ENCODE measurements at regions not wholly inside any gene's neighbourhood (a gene's known extent, or its start where the extent isn't known, plus 50 kb on each side); places are given as distances from the start of the nearest gene placed in this dataset.

DNA sequence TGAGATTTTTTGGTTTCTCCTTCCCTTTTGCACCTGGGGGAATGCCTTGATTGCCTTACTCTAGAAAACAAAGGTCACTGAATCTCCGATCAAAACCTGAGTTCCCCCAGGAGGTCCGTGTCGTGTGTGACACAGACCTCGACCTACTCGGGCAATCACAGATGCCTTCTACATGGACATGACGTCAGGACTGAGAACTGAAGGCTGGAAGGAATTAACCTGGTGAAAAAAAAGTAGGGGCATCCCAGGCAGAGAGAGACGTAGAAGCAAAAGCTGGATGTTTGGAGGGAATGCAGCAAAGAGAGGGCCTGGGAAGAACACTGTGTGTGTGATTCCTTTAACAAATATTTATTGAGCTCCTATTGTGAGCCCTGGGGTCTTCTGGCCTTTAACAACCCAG is 178.0 kb downstream of the PRDM2 start:
- in situ Hi-C loops (cut with HindIII; ENCODE audit: low sequenced_read_pairs), result no loop called here
- no peak for DNase-seq (ENCODE audit: low spot score)

DNA sequence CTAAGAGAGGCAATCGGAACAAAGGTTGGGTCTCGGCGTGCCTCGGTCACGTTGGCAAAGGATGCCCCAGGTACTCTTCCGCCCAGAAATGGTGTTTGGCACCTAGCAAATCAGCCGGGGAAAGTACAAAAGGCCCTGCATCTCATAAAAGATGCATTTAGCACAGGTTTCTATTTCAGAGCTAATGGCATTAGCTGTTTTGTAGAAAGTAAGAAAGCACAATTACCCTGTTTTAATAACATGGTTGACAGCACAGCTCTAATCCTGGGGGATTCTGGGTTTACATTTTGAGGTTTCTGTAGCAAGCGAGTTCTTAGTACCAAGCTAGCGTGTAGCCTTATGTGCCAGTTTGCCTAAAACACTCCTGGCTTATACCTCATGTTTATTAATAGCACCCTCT is 178.5 kb downstream of the PRDM2 start:
- in situ Hi-C loops (cut with HindIII; ENCODE audit: low sequenced_read_pairs), result no loop called here
- DNase-seq (ENCODE audit: low spot score), result no peak

DNA sequence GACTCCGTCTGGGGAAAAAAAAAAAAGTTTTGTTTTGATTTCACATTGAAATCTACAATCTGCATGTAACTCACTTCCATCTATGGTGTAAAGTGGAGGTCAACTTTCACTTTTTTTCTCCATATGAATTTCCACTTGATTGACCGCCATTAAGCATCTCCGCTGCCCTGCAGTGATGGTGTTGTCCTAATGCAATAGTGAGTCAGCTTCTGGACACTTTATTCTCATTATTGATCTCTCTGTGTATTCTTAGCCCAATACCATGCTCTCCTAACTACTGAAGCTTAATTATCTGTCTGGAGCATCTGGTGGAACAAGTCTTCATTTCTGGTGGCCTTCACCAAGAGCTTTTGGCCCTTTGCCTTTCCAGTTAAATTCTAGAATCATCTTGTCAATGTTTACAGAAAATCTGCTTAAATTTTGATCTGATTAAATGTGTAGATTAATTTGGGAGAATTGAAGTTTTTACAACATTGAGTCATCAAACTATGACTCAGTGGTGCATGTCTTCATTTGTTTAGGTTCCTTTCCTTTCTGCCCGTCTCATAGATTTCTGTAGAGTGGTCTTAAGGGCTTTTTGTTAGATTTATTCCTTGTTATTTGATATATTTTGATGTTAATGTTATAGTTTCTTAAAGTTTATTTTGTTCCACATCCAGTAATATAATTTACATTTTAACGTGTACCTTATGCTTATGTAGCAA is 181.5 kb downstream of the PRDM2 start:
- no peak for DNase-seq (ENCODE audit: low spot score)
- in situ Hi-C loops (cut with HindIII; ENCODE audit: low sequenced_read_pairs), result no loop called here

DNA sequence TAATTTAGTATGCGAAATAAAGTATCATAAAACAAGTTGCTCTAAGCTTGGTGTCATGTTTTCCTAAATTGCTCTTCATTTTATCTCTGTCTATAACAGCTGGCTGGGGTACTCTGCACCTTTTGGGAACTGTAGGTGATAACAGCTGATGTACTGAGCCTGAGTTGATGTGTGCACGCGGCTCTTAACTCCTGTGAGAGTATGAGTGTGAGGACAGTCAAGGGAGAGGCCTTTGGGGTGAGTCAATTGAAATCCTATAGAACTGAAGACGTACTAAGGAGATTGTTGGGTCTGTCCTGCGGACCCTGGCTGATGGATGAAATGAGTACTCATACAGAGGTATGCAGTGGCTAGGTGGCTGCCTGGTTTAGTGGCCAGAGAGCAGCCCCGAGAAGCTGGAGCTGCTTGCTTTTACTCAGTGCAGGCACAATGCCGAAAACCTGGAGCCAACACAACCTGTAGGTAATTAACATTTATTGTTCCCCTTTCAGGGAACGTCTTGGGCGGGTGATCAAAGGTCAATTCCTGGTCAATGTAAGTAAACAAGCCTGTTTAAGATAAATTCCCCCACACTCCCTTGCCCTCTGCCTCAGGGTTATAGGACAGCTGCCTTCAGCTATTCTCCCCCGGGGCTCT is 188.5 kb downstream of the PRDM2 start:
- in situ Hi-C loops (cut with HindIII; ENCODE audit: low sequenced_read_pairs), result no loop called here
- DNase-seq (ENCODE audit: low spot score), result no peak

DNA sequence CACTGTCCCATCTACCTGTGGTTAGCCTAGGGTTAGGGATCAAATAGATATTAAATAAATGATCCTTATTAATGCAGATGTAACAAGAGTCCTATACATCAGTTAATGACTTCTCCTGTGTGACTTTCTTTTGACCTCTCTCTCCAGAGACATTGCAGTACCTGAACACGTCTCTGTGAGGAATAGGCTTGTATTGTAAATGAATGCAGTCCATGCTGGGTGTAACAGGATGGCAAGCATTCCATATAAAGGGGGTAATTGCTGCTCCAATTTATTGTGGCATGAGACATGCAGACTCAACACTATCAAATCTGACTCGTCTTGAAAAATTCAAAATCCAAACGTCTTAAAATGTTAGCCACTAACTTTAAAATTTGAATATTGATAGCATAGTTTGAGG is 189.5 kb downstream of the PRDM2 start:
- in situ Hi-C loops (cut with HindIII; ENCODE audit: low sequenced_read_pairs), result no loop called here
- DNase-seq (ENCODE audit: low spot score), result no peak

DNA sequence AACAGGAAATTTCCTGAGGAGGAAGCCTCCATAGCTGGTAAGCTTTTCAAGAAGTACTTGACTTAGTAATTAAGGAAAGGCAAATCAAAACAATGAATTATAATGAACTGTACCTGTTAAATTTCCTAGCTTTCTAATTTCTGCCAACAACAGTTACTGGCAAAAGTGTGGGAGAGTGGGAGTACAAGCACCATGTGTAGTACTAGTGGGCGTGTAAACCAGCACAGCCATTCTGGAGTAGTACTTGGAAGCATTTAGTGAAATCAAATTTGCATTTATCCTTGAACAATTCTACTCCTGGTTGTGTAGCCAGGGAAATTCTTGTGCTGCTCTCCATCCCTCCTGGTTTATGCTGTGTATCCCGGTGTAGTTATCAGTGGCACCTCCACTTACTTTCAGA is 190.8 kb downstream of the PRDM2 start:
- in situ Hi-C loops (cut with HindIII; ENCODE audit: low sequenced_read_pairs), result no loop called here
- no peak for DNase-seq (ENCODE audit: low spot score)

DNA sequence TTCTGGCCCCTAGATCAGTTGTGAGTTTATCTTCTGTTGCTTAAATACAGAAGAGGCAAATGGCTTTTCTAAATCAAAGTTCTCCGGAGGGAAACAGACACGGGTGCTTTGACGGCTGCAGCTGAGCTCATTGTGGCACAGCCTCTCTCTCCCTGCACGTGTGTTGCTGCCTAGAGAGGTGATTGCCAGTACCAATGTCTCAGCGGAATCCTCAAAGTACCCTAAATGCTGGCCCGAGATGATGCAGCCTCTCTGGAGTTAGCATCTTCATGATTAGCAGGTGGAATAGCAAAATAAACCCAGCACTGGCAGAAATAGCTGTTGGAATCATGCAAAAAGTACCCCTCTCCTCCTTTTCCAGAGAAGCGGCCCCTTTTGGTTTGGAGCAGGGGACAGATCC is 192.2 kb downstream of the PRDM2 start:
- peak; percentile 27 for DNase-seq (ENCODE audit: low spot score)
- in situ Hi-C loops (cut with HindIII; ENCODE audit: low sequenced_read_pairs), result no loop called here

DNA sequence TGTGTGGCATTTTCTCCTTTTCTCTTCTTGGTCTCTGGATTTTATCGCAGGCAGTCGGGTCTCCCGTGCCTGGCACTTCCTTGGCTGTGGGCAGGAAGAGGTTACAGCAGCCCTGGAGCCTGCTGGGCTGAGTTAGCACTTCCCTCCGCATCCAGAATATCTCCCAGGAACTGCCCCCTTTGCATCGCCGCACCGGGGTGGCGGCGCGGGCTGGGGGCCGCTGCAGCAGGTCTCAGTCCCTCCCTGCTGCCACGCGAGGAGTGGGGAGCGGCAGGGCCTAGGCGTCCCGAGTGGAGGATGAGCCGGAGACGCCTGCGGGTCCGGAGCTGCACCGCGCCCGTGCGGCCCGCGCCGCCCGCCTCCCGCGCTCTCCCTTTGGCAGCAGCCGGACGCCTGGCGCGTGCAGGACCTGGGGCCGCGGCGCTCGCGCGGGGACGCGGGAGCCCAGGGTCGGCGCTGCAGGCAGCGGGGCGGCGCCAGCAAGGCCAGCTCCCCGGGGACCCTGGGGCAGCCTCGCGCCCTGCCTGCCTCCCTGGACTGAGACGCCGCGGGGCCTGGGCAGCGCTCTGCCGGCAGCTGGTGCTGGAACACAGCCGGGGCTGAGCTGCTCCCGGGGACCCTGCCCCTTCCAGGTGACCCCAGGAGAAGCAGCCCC is 192.8 kb downstream of the PRDM2 start:
- in situ Hi-C loops (cut with HindIII; ENCODE audit: low sequenced_read_pairs), result no loop called here
- DNase-seq (ENCODE audit: low spot score), result peak; percentile 22

DNA sequence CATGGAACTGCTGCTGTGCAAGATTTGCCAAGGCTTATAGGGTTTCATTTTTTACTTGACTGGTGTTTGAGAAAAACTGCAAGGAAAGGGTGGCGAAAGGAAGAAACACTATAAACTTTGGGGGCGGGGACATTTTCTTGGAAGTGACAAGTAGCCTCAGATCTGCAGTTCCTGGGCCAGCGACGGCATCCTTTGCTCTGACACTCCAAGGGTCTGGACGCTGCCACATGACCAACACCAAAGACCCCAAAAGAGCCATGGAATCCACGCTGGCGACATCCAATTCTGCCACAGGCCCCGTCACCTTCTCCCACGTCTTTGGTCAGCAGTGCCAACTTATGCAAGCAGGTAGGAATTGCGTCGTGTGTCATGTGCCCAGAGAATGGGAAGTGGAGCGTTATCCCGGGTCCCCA is 193.4 kb downstream of the PRDM2 start:
- DNase-seq (ENCODE audit: low spot score), result no peak
- in situ Hi-C loops (cut with HindIII; ENCODE audit: low sequenced_read_pairs), result no loop called here

DNA sequence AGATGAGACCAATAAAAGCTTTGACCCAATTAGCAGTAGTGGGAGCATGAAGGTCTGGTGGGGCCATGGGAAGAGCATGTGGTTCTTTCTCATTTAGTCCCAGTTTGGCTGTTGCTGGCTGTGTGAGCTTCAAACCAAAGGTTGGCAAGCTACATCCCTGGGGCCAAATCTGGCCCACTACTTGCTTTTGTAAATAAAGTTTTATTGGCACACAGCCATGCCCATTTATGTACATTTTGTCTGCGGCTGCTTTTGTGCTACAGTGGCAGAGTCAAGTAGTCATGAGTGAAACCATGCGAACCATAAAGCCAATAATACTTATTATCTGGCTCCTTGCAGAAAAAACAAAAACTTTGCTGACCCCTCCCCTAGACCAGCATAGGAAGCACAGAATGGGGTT is 196.9 kb downstream of the PRDM2 start:
- in situ Hi-C loops (cut with HindIII; ENCODE audit: low sequenced_read_pairs), result no loop called here
- no peak for DNase-seq (ENCODE audit: low spot score)

DNA sequence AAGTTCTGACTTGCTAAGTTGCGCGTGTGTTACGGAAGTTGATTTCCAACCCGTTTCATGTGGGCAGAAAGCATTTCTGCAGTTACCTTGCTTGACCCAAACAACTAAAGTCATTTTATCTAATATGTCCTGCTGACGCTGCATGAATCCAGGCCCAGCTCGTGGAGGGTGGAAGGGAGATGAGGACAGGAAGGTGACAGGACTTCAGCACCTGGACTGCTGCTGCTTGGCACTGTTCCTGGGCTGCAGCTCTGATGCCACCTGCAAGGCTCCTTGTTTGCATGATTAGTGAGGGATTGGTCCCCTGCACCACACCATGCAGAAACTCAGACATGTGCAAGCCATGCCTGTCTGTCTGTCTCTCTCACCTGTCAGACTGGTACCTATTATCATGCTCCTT is 198.4 kb downstream of the PRDM2 start:
- in situ Hi-C loops (cut with HindIII; ENCODE audit: low sequenced_read_pairs), result no loop called here
- DNase-seq (ENCODE audit: low spot score), result no peak

DNA sequence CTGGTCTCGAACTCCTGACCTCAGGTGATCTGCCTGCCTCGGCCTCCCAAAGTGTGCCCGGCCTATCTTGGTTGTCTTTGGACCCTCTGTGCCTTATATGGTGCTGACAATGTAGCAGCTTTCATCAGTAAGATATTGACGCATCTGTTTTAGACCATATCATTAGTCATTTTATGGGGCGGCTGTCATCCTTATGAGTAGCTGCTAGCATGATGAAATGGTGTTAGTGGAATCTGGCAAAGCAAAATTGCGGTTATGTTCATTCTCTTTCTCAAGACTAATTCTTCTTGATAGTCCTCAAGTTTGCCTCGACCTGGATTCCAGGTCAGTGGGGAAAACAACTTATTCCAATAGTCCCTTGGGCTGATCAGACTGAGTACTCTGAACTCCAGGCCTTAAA is 199.9 kb downstream of the PRDM2 start:
- in situ Hi-C loops (cut with HindIII; ENCODE audit: low sequenced_read_pairs), result no loop called here
- no peak for DNase-seq (ENCODE audit: low spot score)

DNA sequence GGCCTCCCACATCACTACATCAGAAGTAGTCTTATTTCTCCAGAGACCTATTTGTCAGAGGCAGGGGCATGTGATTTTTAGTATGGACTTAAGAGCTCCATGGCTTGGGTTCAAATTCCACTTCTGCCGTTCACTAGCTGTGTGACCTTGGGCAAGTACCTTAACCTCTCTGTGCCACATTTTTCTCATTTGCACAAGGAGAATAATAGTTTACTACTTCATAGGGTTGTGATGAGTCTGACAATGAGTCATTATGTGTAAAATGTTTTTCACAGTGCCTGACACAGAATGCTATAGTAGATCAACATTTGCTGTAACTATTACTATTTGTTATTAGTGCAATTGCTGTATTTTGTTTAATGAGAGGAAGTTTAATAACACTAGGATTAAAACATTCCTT is 200.6 kb downstream of the PRDM2 start:
- in situ Hi-C loops (cut with HindIII; ENCODE audit: low sequenced_read_pairs), result no loop called here
- DNase-seq (ENCODE audit: low spot score), result no peak

DNA sequence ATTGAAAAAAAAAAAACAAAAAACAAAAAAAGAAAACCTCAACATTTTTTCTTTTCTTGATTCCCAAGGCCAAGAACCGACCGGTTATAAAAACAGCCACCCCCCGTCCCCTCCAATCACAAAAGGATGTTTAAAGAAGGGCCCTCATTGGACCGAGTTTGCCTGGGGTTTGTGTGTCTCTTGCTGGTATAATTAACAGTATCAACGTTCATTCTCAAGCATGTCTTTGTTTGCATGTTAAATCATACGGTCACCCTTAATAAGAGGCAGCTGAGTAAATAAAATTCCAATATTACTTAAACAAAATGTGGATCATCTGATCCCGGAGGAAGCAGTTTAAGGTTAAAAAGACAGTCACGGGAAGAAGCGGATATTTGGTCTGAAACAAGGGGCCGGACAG is 201.1 kb downstream of the PRDM2 start:
- DNase-seq (ENCODE audit: low spot score), result no peak
- in situ Hi-C loops (cut with HindIII; ENCODE audit: low sequenced_read_pairs), result no loop called here

DNA sequence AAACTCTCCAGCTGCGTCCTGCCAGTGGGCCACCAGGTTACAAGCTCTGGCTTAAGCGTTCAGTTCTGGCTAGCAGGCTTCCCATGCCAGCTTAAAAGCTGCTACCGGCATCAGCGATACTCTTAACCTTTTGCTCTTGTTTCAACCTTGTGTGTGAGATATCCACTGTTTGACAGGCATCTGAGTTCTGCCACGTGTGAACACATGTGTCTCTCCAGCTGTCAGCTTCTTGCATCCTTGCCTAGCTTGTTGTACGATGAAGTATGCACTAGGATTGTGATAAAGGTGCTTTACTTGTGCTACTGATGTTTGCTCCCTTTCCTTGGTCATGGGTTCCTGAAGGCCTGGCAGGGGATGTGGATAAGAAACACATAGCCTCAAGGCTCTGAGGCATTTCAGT is 201.6 kb downstream of the PRDM2 start:
- in situ Hi-C loops (cut with HindIII; ENCODE audit: low sequenced_read_pairs), result no loop called here
- no peak for DNase-seq (ENCODE audit: low spot score)

DNA sequence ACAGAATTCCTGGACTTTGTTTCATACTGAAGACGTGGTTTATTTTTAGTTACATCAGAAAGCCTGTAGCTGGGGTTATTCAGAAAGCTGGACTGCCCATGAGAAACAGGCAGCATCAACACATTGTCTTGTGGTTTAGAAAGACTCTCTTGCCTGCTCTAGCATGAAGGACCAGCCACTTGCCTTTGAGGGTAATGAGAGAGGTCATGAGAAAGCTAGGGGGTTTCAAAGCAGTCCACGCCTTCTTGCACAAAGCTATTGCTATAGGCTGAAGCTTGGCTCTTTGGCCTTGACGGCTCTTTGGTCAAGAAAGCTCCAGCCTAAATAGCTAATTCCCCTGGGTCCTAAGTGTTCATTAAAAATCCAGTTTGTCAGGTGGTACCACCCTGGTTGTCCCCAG is 208.1 kb downstream of the PRDM2 start:
- in situ Hi-C loops (cut with HindIII; ENCODE audit: low sequenced_read_pairs), result no loop called here
- DNase-seq (ENCODE audit: low spot score), result no peak

DNA sequence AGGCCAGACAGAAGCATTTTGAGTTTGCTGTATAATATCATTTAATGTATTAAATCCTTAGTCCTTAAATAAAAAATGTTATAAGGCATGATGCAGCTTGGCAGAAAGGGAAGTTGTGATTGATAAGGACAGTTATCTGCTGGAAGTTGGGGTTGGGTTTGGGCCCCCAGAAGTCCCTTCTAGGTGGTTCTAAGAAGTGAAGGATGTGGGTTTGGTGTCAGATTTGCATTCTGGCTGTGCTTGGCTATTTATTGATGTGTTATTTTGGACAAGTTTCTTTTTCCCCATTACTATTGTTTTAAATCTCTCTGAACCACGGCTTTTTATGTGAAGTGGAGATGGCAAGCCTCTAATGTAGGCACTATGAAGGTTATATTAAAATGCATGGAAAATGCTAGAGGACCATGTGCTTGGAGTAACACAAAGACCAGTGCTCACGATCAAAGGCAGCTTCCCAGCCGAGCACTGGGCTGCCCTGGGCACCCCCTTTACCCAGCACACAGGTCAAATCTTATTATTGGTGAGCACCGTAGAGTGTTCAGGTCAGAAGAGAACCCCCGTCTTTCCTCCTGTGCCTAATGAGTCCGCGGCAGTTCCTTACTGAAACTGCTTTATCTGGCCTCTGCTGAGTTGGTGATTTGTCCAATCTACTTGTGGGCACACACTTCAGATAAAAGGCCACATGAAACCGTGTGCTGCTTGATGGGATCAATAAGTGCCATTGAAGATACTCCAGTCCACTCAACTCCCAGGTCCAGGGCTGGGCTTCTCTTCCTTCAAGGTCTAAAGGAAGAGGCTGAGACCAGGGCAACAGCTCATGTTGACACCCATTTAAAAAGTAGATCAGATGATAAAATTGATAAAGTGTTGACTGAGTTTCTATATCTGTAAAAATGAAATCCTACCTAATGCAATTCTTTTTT is 212.0 kb downstream of the PRDM2 start:
- in situ Hi-C loops (cut with HindIII; ENCODE audit: low sequenced_read_pairs), result no loop called here
- no peak for DNase-seq (ENCODE audit: low spot score)

DNA sequence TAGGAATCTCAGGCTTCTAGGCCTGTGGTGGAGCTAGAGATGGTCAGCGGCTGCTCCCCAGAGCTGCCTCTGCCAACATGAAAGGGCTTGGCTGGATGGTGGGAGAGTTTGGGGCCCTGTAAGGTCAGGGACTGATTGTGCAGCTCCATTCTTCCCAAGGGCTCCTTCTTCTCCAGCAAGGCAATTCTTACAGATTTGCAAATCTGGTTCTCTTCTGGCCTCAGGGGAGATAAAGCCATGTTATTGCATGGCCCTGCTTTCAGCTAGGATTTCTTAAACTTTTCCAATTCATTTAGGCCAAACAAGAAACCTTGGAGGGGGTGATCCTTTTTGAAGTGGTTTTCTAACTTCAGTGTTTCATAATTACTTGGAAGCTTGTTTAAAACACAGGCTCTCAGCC is 213.4 kb downstream of the PRDM2 start:
- in situ Hi-C loops (cut with HindIII; ENCODE audit: low sequenced_read_pairs), result no loop called here

DNA sequence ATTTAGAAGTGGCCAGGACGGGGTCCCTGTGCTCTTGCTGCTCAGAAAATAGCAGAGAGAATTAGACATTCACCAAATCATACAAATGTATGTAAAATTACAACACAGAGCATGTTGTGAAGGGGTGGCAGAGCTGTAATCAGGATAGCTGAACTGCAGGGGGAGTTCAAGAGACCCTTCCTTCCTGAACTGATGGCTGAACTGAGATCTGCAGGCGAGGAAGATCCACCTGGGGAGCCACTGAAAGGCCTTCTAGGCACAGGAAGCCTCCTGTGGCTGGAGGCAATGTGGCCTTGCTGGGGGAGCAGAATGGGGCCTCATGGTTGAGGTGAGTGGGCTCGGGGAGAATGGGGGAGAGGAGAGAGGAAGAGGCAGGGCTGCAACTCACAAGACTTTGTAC is 216.5 kb downstream of the PRDM2 start:
- no peak for DNase-seq (ENCODE audit: low spot score)
- in situ Hi-C loops (cut with HindIII; ENCODE audit: low sequenced_read_pairs), result no loop called here

More for the DNA sequence above, 213.4 kb downstream of the PRDM2 start:
- DNase-seq (ENCODE audit: low spot score), result no peak

DNA sequence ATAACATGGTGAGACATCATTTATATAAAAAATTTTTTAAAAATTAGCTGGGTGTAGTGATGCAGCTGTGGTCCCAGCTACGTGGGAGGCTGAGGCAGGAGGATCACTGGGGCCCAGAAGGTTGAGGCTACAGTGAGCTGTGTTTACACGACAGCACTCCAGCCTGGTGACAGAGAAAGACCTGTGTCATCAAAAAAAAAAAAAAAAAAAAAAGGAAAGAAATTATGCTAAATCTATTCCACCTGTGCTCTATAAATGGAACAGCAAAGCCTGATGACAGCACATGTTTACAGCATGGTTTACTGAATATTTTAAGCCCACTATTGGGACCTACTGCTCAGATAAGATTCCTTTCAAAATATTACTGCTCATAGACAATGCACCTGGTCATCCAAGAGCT is 217.6 kb downstream of the PRDM2 start:
- in situ Hi-C loops (cut with HindIII; ENCODE audit: low sequenced_read_pairs), result no loop called here

More for the DNA sequence above, 217.6 kb downstream of the PRDM2 start:
- DNase-seq (ENCODE audit: low spot score), result no peak

Measured in G401 (cell line).